HepG2 (cell line): ENCODE measurements at regions not wholly inside any gene's neighbourhood (a gene's known extent, or its start where the extent isn't known, plus 50 kb on each side); places are given as distances from the start of the nearest gene placed in this dataset.

ENCODE experiments used
- ATAC-seq: fragments of 200-7000 bp; cut with Tn5 transposase; 3 replicates; pipeline ENCODE4 v1.9.1; 2020; ENCODE audit warnings: mild to moderate bottlenecking, moderate library complexity
- BruUV-seq: library from RNA; stranded (reverse); fragments of 400-500 nt; replicated peaks from 2 replicates; lab custom pipeline; 2021; lab: Mats Ljungman, UMichigan
- CTCF ChIA-PET: fragments of 300-600 bp; formaldehyde crosslinking; extraction: SDS; loops from one replicate; lab custom pipeline; 2021; ENCODE audit warnings: low total read pairs, inconsistent platforms, low intra/inter-chr PET ratio; lab: Yijun Ruan, JAX
- POLR2A ChIA-PET: fragments of 350-600 bp; sonication (Branson Sonifier 250); formaldehyde crosslinking; loops from one replicate; lab custom pipeline; 2020; ENCODE audit warnings: antibody characterized with exemption, inconsistent platforms; lab: Yijun Ruan, JAX
- DNase-seq: peaks from one replicate; pipeline ENCODE4 v3.0.0-alpha.2; 2015; ENCODE audit warnings: low spot score
- FAIRE-seq: peaks from 3 replicates; lab custom pipeline; 2011; peaks lifted over from hg19 to GRCh38; lab: Jason Lieb, UNC
- H2AFZ ChIP-seq: one replicate; pipeline ENCODE4 v1.6.1; 2011; ENCODE audit warnings: low read length, inconsistent platforms
- H3K27ac ChIP-seq: fragments of 300-600 bp; 3 replicates; pipeline ENCODE4 v1.8.0; 2011; ENCODE audit warnings: mixed run types, mild to moderate bottlenecking, mixed read lengths, low read length, inconsistent platforms; ENCODE audit not compliant: insufficient read depth; ENCODE audit errors: extremely low read length
- H3K27me3 ChIP-seq, 2 experiments: fragments of 200-600 bp in 1 of 2; 2 replicates in 1 of 2; 3 replicates in 1 of 2; pipeline versions ENCODE4 v1.6.0 to v1.8.0; 2011; ENCODE audit warnings: low read length in 2 of 2, mild to moderate bottlenecking in 2 of 2, moderate library complexity in 2 of 2, inconsistent platforms in 1 of 2; ENCODE audit not compliant: insufficient read depth in 2 of 2, control insufficient read depth in 1 of 2
- H3K36me3 ChIP-seq, 2 experiments: fragments of 200-600 bp in 1 of 2; replicated peaks in 1 of 2; 2 replicates in 1 of 2; 3 replicates in 1 of 2; pipeline versions ENCODE4 v1.5.1 to v1.8.0; 2011; ENCODE audit warnings: low read length in 2 of 2, inconsistent platforms in 1 of 2; ENCODE audit not compliant: insufficient read depth in 2 of 2, control insufficient read depth in 1 of 2
- H3K4me1 ChIP-seq: 2 replicates; pipeline ENCODE4 v1.5.1; 2012; ENCODE audit warnings: low read length, inconsistent platforms; ENCODE audit not compliant: insufficient read depth
- H3K4me2 ChIP-seq: 2 replicates; pipeline ENCODE4 v1.6.0; 2011; ENCODE audit warnings: low read depth, low read length, inconsistent platforms
- H3K4me3 ChIP-seq, 3 experiments: fragments of 200-600 bp in 1 of 3; sonication (generic), shearing (Covaris generic) in 1 of 3; replicated peaks in 1 of 3; 2 replicates each; pipeline ENCODE4 v1.5.1; 2011 to 2016; ENCODE audit warnings: low read length in 3 of 3, inconsistent platforms in 2 of 3, low read depth in 2 of 3, mild to moderate bottlenecking in 2 of 3, control low read depth in 1 of 3, mixed read lengths in 1 of 3; ENCODE audit not compliant: insufficient read depth in 1 of 3
- H3K79me2 ChIP-seq: one replicate; pipeline ENCODE4 v1.6.1; 2011; ENCODE audit warnings: low read length, inconsistent platforms; ENCODE audit not compliant: insufficient read depth
- H3K9ac ChIP-seq: 2 replicates; pipeline ENCODE4 v1.6.0; 2011; ENCODE audit warnings: mild to moderate bottlenecking, low read depth, low read length, inconsistent platforms; ENCODE audit not compliant: insufficient read depth
- H3K9me3 ChIP-seq: 2 replicates; pipeline ENCODE4 v1.5.1; 2012; ENCODE audit warnings: mild to moderate bottlenecking, low read length
- H4K20me1 ChIP-seq: 2 replicates; pipeline ENCODE4 v1.6.0; 2011; ENCODE audit warnings: inconsistent platforms, mild to moderate bottlenecking, low read length, moderate library complexity; ENCODE audit not compliant: insufficient read depth
- CCAR2 ChIP-seq: fragments of 200-400 bp; formaldehyde crosslinking; optimal IDR thresholded peaks from 2 replicates; pipeline ENCODE3; 2018; ENCODE audit warnings: low read depth, mild to moderate bottlenecking, low read length, moderate library complexity
- E2F2 ChIP-seq: sonication (generic); formaldehyde crosslinking; IDR thresholded peaks from 2 replicates; pipeline ENCODE4 v1.4.0; 2020; ENCODE audit warnings: missing genetic modification reagents, borderline replicate concordance
- ELF4 ChIP-seq: sonication (generic); formaldehyde crosslinking; IDR thresholded peaks from 2 replicates; pipeline ENCODE4 v1.5.0; 2020; ENCODE audit warnings: missing genetic modification reagents, mild to moderate bottlenecking, moderate library complexity, borderline replicate concordance
- GZF1 ChIP-seq: sonication (generic); formaldehyde crosslinking; IDR thresholded peaks from 2 replicates; pipeline ENCODE4 v1.5.1; 2020; ENCODE audit warnings: mild to moderate bottlenecking, missing genetic modification reagents
- KMT2B ChIP-seq: IDR thresholded peaks from 2 replicates; pipeline ENCODE4 v1.6.1; 2016; ENCODE audit warnings: missing genetic modification reagents, missing compliant biosample characterization
- TFE3 ChIP-seq: IDR thresholded peaks from 2 replicates; pipeline ENCODE4 v1.6.1; 2016
- YY1 ChIP-seq: IDR thresholded peaks from 2 replicates; pipeline ENCODE4 v1.6.1; 2011; ENCODE audit warnings: low read length, low read depth, moderate library complexity, mild to moderate bottlenecking; ENCODE audit not compliant: insufficient read depth, insufficient replicate concordance
- ZBTB3 ChIP-seq: sonication (generic); formaldehyde crosslinking; IDR thresholded peaks from 2 replicates; pipeline ENCODE4 v1.4.0; 2020; ENCODE audit warnings: low read depth, mild to moderate bottlenecking, moderate library complexity, missing genetic modification reagents, borderline replicate concordance
- ZFAT ChIP-seq: sonication (generic); formaldehyde crosslinking; conservative IDR thresholded peaks from 2 replicates; pipeline ENCODE4 v1.8.1; 2023; ENCODE audit warnings: missing genetic modification reagents, inconsistent platforms
- ZNF431 ChIP-seq: sonication (generic); formaldehyde crosslinking; IDR thresholded peaks from 2 replicates; pipeline ENCODE4 v1.9.0; 2022; ENCODE audit warnings: missing genetic modification reagents, low read depth, mild to moderate bottlenecking, borderline replicate concordance
- ZNF619 ChIP-seq: sonication (generic); formaldehyde crosslinking; IDR thresholded peaks from 2 replicates; pipeline ENCODE4 v1.4.0; 2020; ENCODE audit warnings: mild to moderate bottlenecking, missing genetic modification reagents
- ZNF761 ChIP-seq: sonication (generic); formaldehyde crosslinking; conservative IDR thresholded peaks from 2 replicates; pipeline ENCODE4 v1.4.0; 2020; ENCODE audit warnings: mild to moderate bottlenecking, missing genetic modification reagents
- WGBS: methylation state at CpG from one replicate; pipeline ENCODE4 v1.1.6; 2017; ENCODE audit warnings: low lambda C conversion rate; 5-methylcytosine and 5-hydroxymethylcytosine counted together
- in situ Hi-C: cut with HindIII; loops from 2 replicates; pipeline ENCODE4 v1.10.0; 2017; ENCODE audit warnings: low pct_unique_long_range_greater_than_20kb; ENCODE audit not compliant: extremely low pct_ligation_motif_present
- intact Hi-C: fragments of 100-400 bp; cut with micrococcal nuclease; formaldehyde crosslinking; loops from one replicate; pipeline ENCODE4 v1.10.0; 2022; ENCODE audit not compliant: unreplicated experiment

GRCh38 chr2:187934236-187934635 is 357.4 kb upstream of the GULP1 start:
- Histone ChIP-seq H3K27me3 (no peaks in the 10 kb centered on the region), H4K20me1 (no peaks in the 10 kb centered on the region), H3K79me2 (no peaks in the 10 kb centered on the region), H3K4me2 (no peak overlapping the region), H2AFZ (no peak overlapping the region), H3K36me3 (no peaks in the 10 kb centered on the region), H3K9ac (no peak overlapping the region), H3K4me3 (no peak overlapping the region), H3K27ac (no peak overlapping the region), H3K4me1 (no peaks in the 10 kb centered on the region), H3K9me3 (no peaks in the 10 kb centered on the region)
- intact Hi-C loops = no loop called here
- ATAC-seq (peak; percentile 50; the same call in 2 of the 3 replicates), FAIRE-seq (no peak), DNase-seq (no peak)
- in situ Hi-C loops = no loop called here
- POLR2A ChIA-PET = no interaction called here
- CTCF ChIA-PET = no interaction called here
- WGBS = 13% methylated on average over 6 of the region's 6 CpGs
- BruUV-seq = no TSS peak
- TF ChIP-seq TFE3 (no peak), ZFAT (CRISPR knock-in tag) (no peak), YY1 (no peak), E2F2 (no peak), ZNF619 (CRISPR knock-in tag) (no peak), GZF1 (CRISPR knock-in tag) (no peak), ELF4 (CRISPR knock-in tag) (no peak), CCAR2 (no peak), ZBTB3 (CRISPR knock-in tag) (no peak), KMT2B (CRISPR knock-in tag) (no peak), ZNF761 (no peak), ZNF431 (CRISPR knock-in tag) (no peak)
- TF ChIP-seq, all 625 proteins: peak for 0
